HepG2 (cell line): ENCODE measurements at regions not wholly inside any gene's neighbourhood (a gene's known extent, or its start where the extent isn't known, plus 50 kb on each side); places are given as distances from the start of the nearest gene placed in this dataset.

Experiments used
- ATAC-seq: fragments of 200-7000 bp; cut with Tn5 transposase; 3 replicates; pipeline ENCODE4 v1.9.1; 2020; ENCODE audit warnings: mild to moderate bottlenecking, moderate library complexity
- BruUV-seq: library from RNA; stranded (reverse); fragments of 400-500 nt; replicated peaks from 2 replicates; lab custom pipeline; 2021; lab: Mats Ljungman, UMichigan
- CTCF ChIA-PET: fragments of 300-600 bp; formaldehyde crosslinking; extraction: SDS; loops from one replicate; lab custom pipeline; 2021; ENCODE audit warnings: low total read pairs, inconsistent platforms, low intra/inter-chr PET ratio; lab: Yijun Ruan, JAX
- POLR2A ChIA-PET: fragments of 350-600 bp; sonication (Branson Sonifier 250); formaldehyde crosslinking; loops from one replicate; lab custom pipeline; 2020; ENCODE audit warnings: antibody characterized with exemption, inconsistent platforms; lab: Yijun Ruan, JAX
- DNase-seq: peaks from one replicate; pipeline ENCODE4 v3.0.0-alpha.2; 2015; ENCODE audit warnings: low spot score
- FAIRE-seq: peaks from 3 replicates; lab custom pipeline; 2011; peaks lifted over from hg19 to GRCh38; lab: Jason Lieb, UNC
- H2AFZ ChIP-seq: one replicate; pipeline ENCODE4 v1.6.1; 2011; ENCODE audit warnings: low read length, inconsistent platforms
- H3K27ac ChIP-seq: fragments of 300-600 bp; 3 replicates; pipeline ENCODE4 v1.8.0; 2011; ENCODE audit warnings: mixed run types, mild to moderate bottlenecking, mixed read lengths, low read length, inconsistent platforms; ENCODE audit not compliant: insufficient read depth; ENCODE audit errors: extremely low read length
- H3K27me3 ChIP-seq, 2 experiments: fragments of 200-600 bp in 1 of 2; 2 replicates in 1 of 2; 3 replicates in 1 of 2; pipeline versions ENCODE4 v1.6.0 to v1.8.0; 2011; ENCODE audit warnings: low read length in 2 of 2, mild to moderate bottlenecking in 2 of 2, moderate library complexity in 2 of 2, inconsistent platforms in 1 of 2; ENCODE audit not compliant: insufficient read depth in 2 of 2, control insufficient read depth in 1 of 2
- H3K36me3 ChIP-seq, 2 experiments: fragments of 200-600 bp in 1 of 2; replicated peaks in 1 of 2; 2 replicates in 1 of 2; 3 replicates in 1 of 2; pipeline versions ENCODE4 v1.5.1 to v1.8.0; 2011; ENCODE audit warnings: low read length in 2 of 2, inconsistent platforms in 1 of 2; ENCODE audit not compliant: insufficient read depth in 2 of 2, control insufficient read depth in 1 of 2
- H3K4me1 ChIP-seq: 2 replicates; pipeline ENCODE4 v1.5.1; 2012; ENCODE audit warnings: low read length, inconsistent platforms; ENCODE audit not compliant: insufficient read depth
- H3K4me2 ChIP-seq: 2 replicates; pipeline ENCODE4 v1.6.0; 2011; ENCODE audit warnings: low read depth, low read length, inconsistent platforms
- H3K4me3 ChIP-seq, 3 experiments: fragments of 200-600 bp in 1 of 3; sonication (generic), shearing (Covaris generic) in 1 of 3; replicated peaks in 1 of 3; 2 replicates each; pipeline ENCODE4 v1.5.1; 2011 to 2016; ENCODE audit warnings: low read length in 3 of 3, inconsistent platforms in 2 of 3, low read depth in 2 of 3, mild to moderate bottlenecking in 2 of 3, control low read depth in 1 of 3, mixed read lengths in 1 of 3; ENCODE audit not compliant: insufficient read depth in 1 of 3
- H3K79me2 ChIP-seq: one replicate; pipeline ENCODE4 v1.6.1; 2011; ENCODE audit warnings: low read length, inconsistent platforms; ENCODE audit not compliant: insufficient read depth
- H3K9ac ChIP-seq: 2 replicates; pipeline ENCODE4 v1.6.0; 2011; ENCODE audit warnings: mild to moderate bottlenecking, low read depth, low read length, inconsistent platforms; ENCODE audit not compliant: insufficient read depth
- H3K9me3 ChIP-seq: 2 replicates; pipeline ENCODE4 v1.5.1; 2012; ENCODE audit warnings: mild to moderate bottlenecking, low read length
- H4K20me1 ChIP-seq: 2 replicates; pipeline ENCODE4 v1.6.0; 2011; ENCODE audit warnings: inconsistent platforms, mild to moderate bottlenecking, low read length, moderate library complexity; ENCODE audit not compliant: insufficient read depth
- BORCS8-MEF2B ChIP-seq: sonication (generic); formaldehyde crosslinking; IDR thresholded peaks from 2 replicates; pipeline ENCODE4 v1.8.0; 2022; ENCODE audit warnings: mild to moderate bottlenecking, missing genetic modification reagents
- CEBPB ChIP-seq: IDR thresholded peaks from 2 replicates; pipeline ENCODE4 v1.6.1; 2011; ENCODE audit warnings: low read depth, low read length, improper control_type of control experiment, borderline replicate concordance
- ERF ChIP-seq: IDR thresholded peaks from 2 replicates; pipeline ENCODE4 v1.6.1; 2018; ENCODE audit warnings: missing biosample characterization, missing genetic modification reagents
- HNRNPH1 ChIP-seq: fragments of 200-400 bp; formaldehyde crosslinking; optimal IDR thresholded peaks from 2 replicates; pipeline ENCODE3; 2017; ENCODE audit warnings: mild to moderate bottlenecking, low read depth, low read length
- KMT2B ChIP-seq: IDR thresholded peaks from 2 replicates; pipeline ENCODE4 v1.6.1; 2016; ENCODE audit warnings: missing genetic modification reagents, missing compliant biosample characterization
- MEIS2 ChIP-seq: sonication (generic); formaldehyde crosslinking; IDR thresholded peaks from 2 replicates; pipeline ENCODE4 v1.9.0; 2021; ENCODE audit warnings: mild to moderate bottlenecking, missing genetic modification reagents
- NR1H2 ChIP-seq: sonication (generic); formaldehyde crosslinking; IDR thresholded peaks from 2 replicates; pipeline ENCODE4 v1.8.1; 2022; ENCODE audit warnings: low read depth, missing genetic modification reagents, borderline replicate concordance
- NR2F1 ChIP-seq, 2 experiments: fragments of 450-650 bp in 1 of 2; formaldehyde crosslinking in 1 of 2; IDR thresholded peaks; 2 replicates each; pipeline versions ENCODE4 v1.5.0 to v1.6.1; 2016 to 2020; ENCODE audit warnings: mild to moderate bottlenecking in 1 of 2, missing compliant biosample characterization in 1 of 2, missing genetic modification reagents in 1 of 2, moderate library complexity in 1 of 2
- PBX3 ChIP-seq: sonication (generic); formaldehyde crosslinking; IDR thresholded peaks from 2 replicates; pipeline ENCODE4 v1.8.1; 2023; ENCODE audit warnings: missing genetic modification reagents, inconsistent platforms, borderline replicate concordance
- PHF8 ChIP-seq: sonication (generic); formaldehyde crosslinking; IDR thresholded peaks from 2 replicates; pipeline ENCODE4 v1.5.0; 2020; ENCODE audit warnings: missing genetic modification reagents
- TP53 ChIP-seq: sonication (generic); formaldehyde crosslinking; conservative IDR thresholded peaks from 2 replicates; pipeline ENCODE4 v1.4.0; 2020; ENCODE audit warnings: missing genetic modification reagents
- ZBTB4 ChIP-seq: sonication (generic); formaldehyde crosslinking; IDR thresholded peaks from 2 replicates; pipeline ENCODE4 v1.4.0; 2020; ENCODE audit warnings: missing genetic modification reagents, mild to moderate bottlenecking, borderline replicate concordance
- ZFP36 ChIP-seq: fragments of 150-350 bp; IDR thresholded peaks from 2 replicates; pipeline ENCODE4 v1.6.1; 2018; ENCODE audit warnings: borderline replicate concordance, low read length, low read depth; ENCODE audit not compliant: partially characterized antibody
- ZMAT3 ChIP-seq: sonication (generic); formaldehyde crosslinking; conservative IDR thresholded peaks from 2 replicates; pipeline ENCODE4 v1.7.0; 2021; ENCODE audit warnings: missing genetic modification reagents
- ZNF484 ChIP-seq: sonication (generic); formaldehyde crosslinking; IDR thresholded peaks from 2 replicates; pipeline ENCODE4 v1.5.1; 2020; ENCODE audit warnings: mild to moderate bottlenecking, low read depth, missing genetic modification reagents, borderline replicate concordance
- ZNF619 ChIP-seq: sonication (generic); formaldehyde crosslinking; IDR thresholded peaks from 2 replicates; pipeline ENCODE4 v1.4.0; 2020; ENCODE audit warnings: mild to moderate bottlenecking, missing genetic modification reagents
- ZNF788 ChIP-seq: sonication (generic); formaldehyde crosslinking; IDR thresholded peaks from 2 replicates; pipeline ENCODE4 v1.5.0; 2020; ENCODE audit warnings: mild to moderate bottlenecking, missing genetic modification reagents, borderline replicate concordance
- WGBS: methylation state at CpG from one replicate; pipeline ENCODE4 v1.1.6; 2017; ENCODE audit warnings: low lambda C conversion rate; 5-methylcytosine and 5-hydroxymethylcytosine counted together
- in situ Hi-C: cut with HindIII; loops from 2 replicates; pipeline ENCODE4 v1.10.0; 2017; ENCODE audit warnings: low pct_unique_long_range_greater_than_20kb; ENCODE audit not compliant: extremely low pct_ligation_motif_present
- intact Hi-C: fragments of 100-400 bp; cut with micrococcal nuclease; formaldehyde crosslinking; loops from one replicate; pipeline ENCODE4 v1.10.0; 2022; ENCODE audit not compliant: unreplicated experiment
- TF ChIP-seq, protein P1 (sequence below): sonication (generic); formaldehyde crosslinking; IDR thresholded peaks from 2 replicates; pipeline ENCODE4 v1.8.1; 2023; ENCODE audit warnings: mild to moderate bottlenecking, moderate library complexity, missing genetic modification reagents

DNA sequence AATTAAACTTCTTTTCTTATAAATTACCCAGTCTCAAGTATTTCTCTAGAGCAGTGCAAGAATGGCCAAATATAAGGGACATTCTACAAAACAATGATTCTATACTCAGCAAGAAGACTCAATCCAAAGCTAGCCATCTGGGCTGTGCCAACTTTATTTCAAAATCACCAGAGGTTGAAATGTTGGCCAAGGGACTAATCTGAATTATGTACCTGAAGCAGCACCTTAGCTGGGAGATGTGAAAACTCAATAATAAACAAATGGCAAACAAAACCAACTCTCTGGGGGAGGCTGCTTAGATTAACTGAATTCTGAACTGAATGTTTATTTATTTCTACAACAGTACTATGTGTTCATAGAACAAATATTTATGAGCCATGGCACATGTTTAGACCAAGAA, 251.3 kb downstream of the RDH14 start (continued):
- TF ChIP-seq TP53 = no peak
- no peak for TF ChIP-seq ZNF619 (CRISPR knock-in tag)
- TF ChIP-seq ZFP36 = no peak
- no peak for TF ChIP-seq ZNF788 (CRISPR knock-in tag)
- no peak for TF ChIP-seq ZBTB4 (CRISPR knock-in tag)
- no peak for TF ChIP-seq KMT2B (CRISPR knock-in tag)
- no peak for TF ChIP-seq NR2F1 (CRISPR knock-in tag; IDR thresholded peaks at IDR 0.05)
- TF ChIP-seq MEIS2 (CRISPR knock-in tag) = no peak
- no peak for TF ChIP-seq PHF8
- TF ChIP-seq, all 625 proteins: peak for 0

GRCh38 chr2:18304849-18305248, 255.6 kb downstream of the RDH14 start:
- H3K4me3 ChIP-seq = no peak overlapping the region
- no peak overlapping the region for H3K4me2 ChIP-seq
- H4K20me1 ChIP-seq = no peaks in the 10 kb centered on the region
- H2AFZ ChIP-seq = no peak overlapping the region
- BruUV-seq = no TSS peak
- POLR2A ChIA-PET = no interaction called here
- no peak for FAIRE-seq
- 62% methylated on average over 3 of the region's 3 CpGs for WGBS
- intact Hi-C loops (no loop called here), in situ Hi-C loops (no loop called here)
- no peak for ATAC-seq
- no peaks in the 10 kb centered on the region for H3K27me3 ChIP-seq
- no peaks in the 10 kb centered on the region for H3K79me2 ChIP-seq
- H3K27ac ChIP-seq = no peak overlapping the region
- no peaks in the 10 kb centered on the region for H3K9me3 ChIP-seq
- no peak for TF ChIP-seq BORCS8-MEF2B
- no peak for TF ChIP-seq NR1H2 (CRISPR knock-in tag)
- no peak for TF ChIP-seq PBX3 (CRISPR knock-in tag)
- no peak for TF ChIP-seq ZNF484 (CRISPR knock-in tag)
- no peak for TF ChIP-seq ERF (CRISPR knock-in tag)
- peak; percentile 70; the same call in 1 of the 2 replicates for TF ChIP-seq CEBPB
- TF ChIP-seq ZMAT3 = no peak
- no peak for TF ChIP-seq HNRNPH1
- TF ChIP-seq, protein P1, sequence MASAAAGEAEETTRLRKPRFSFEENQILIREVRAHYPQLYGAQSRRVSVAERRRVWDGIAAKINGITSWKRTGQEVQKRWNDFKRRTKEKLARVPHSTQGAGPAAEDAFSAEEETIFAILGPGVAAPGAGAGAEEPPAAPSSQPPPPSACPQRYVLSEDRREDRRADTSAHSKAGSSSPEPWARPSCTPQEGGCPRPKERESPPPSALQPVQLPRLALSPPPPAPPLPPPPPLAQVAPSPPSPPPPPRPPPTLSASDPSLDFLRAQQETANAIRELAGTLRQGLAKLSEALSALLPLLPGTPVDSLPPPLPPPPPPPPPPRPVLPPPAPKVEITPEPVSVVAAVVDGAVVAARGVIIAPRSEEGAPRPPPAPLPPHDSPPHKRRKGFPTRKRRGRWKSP = no peak
- no peaks in the 10 kb centered on the region for H3K36me3 ChIP-seq
- H3K9ac ChIP-seq = no peak overlapping the region
- peaks cover 3% of the 10 kb centered on the region; the same call in 1 of the 2 replicates for H3K4me1 ChIP-seq
- CTCF ChIA-PET = no interaction called here
- DNase-seq = no peak
